HG02973 (cell line): ENCODE measurements at regions not wholly inside any gene's neighbourhood (a gene's known extent, or its start where the extent isn't known, plus 50 kb on each side); places are given as distances from the start of the nearest gene placed in this dataset.
"Not testable (repeated sequence)": the region's sequence is repeated elsewhere in the genome, so short reads cannot be mapped to it uniquely, and the experiment has no call there.

Source experiments
- ATAC-seq: cut with Tn5 transposase; IDR thresholded peaks from one replicate; pipeline ENCODE4 v1.9.1; 2021; ENCODE audit warnings: moderate library complexity; ENCODE audit not compliant: unreplicated experiment

GRCh38 chr2:142718576-142719155 lies 158.8 kb upstream of the KYNU start:
- ATAC-seq: no peak

DNA sequence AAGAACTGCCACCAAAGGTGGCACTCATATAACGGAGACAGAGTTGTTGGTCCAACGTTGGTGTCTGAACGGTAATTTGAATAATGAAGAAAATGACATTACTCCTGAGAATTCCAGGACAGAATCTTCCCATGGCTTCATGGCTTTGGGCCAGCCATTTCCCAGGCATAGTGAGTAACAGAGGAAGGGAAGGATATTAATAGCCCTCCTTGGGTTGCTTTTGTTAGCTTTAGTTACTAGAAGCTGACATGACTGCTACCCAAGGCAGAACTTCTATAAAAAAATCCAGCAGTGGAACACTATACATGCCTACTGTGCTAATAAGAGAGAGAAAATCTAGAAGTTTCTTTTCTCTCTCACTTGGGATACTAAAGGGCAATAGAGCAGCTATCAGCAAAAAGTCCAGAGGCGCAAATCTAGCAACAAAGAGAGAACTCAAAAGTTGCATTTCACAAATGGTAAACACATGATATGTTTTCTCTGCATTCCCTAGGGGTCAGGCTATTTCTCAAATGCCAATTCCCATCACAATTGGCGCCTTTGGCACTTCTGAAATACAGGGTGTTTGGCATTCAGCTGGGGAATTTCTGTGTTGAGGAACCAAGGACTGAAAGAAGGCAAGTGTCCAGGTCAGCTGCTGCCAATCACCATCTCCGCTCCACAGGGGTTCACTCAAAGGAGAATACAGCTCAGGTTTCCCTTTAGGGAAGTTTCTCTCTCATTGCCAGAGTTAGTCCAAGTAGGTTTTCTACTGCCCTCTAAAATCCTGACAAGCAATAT lies 160.8 kb upstream of the KYNU start:
- no peak for ATAC-seq

DNA sequence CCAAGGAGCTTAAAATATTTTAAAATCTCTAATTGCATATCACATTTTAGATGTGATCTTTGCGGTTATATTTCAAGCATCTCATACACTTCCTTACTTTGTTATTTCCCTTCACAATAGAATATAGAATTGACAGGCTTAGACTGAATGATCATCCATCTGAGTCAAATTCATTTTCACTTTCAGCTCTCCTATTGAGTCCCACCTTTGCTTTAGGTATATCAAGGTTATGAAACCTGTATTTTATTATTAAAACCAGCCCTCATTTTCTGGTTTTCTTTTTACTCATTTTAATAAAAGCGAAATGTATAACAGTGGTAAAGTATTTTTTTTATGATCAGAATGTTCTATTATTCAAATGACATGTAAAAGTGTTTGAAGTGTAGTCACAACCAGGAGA lies 162.9 kb upstream of the KYNU start:
- peak; percentile 80 for ATAC-seq

GRCh38 chr2:142710336-142710735 lies 167.1 kb upstream of the KYNU start:
- ATAC-seq: no peak

DNA sequence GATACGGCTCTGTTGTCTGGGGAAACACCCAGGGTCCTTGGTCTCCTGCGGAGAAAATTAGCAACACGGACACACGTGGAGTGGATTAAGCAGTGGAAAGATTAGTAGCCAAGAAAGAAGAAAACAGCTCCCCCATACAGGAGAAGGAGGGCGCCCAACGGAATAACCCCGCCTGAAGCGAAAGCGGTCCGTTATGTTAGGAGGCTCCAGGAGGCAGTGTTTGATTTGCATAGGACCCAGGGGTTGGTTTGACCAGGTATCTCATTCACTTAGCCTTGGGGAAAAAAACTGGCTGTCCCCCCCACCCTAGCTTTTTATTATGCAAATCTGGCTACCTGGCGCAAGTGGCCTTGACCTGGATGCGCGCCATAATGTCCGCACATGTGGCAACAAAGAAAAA lies 170.1 kb upstream of the KYNU start:
- ATAC-seq: no peak

GRCh38 chr2:142702397-142702796 lies 175.1 kb upstream of the KYNU start:
- not testable (repeated sequence) for ATAC-seq

DNA sequence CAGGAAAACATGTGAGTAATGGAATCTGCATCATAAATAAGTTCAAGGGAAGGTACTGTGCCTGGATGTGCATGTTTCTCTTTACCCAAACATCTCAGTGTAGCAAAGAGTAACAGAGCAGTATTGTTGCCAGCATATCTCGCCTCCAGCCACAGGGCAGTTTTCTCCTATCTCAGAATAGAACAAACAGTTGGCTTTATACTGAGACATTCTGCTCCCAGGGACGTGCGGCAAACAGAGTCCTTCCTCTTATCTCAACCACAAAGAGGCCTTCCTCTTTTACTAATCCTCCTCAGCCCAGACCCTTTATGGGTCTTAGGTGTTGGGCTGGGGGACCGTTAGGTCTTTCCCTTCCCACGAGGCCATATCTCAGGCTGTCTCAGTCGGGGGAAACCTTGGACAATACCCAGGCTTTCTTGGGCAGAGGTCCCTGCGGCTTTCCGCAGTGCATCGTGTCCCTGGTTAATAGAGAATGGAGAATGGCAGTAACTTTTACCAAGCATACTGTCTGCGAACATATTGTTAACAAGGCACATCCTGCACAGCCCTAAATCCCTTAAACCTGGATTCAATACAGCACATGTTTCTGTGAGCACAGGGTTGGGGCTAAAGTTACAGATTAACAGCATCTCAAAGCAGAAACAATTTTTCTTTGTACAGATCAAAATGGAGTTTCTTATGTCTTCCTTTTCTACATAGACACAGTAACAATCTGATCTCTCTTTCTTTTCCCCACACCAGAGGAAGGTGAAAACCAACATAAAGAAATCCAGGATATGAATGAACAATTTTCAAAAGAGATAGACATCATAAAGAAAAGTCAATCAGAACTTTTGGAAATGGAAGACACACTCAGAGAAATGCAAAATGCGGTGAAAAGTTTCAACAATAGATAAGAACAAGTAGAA lies 181.9 kb upstream of the KYNU start:
- not testable (repeated sequence) for ATAC-seq

DNA sequence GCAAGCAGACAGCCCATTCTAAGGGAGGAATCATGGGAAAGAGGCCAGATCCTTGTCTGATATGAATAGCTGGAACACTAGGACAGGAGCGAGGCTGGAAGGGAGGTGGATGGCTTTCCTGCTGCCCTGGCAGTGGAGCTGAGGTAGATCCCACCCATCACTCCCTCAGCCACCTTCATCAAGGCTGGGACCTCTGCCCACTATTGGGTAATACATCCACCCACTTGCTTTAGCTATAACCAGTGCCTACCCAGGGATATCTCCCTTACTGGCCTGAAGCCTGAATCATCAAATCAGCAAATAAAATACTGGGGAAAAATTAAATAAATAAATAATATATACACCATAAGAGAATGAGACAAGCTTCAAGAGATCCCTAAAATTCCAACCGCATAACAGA lies 183.2 kb upstream of the KYNU start:
- ATAC-seq: no peak

GRCh38 chr2:142693171-142693950 lies 184.1 kb upstream of the KYNU start:
- no peak for ATAC-seq

DNA sequence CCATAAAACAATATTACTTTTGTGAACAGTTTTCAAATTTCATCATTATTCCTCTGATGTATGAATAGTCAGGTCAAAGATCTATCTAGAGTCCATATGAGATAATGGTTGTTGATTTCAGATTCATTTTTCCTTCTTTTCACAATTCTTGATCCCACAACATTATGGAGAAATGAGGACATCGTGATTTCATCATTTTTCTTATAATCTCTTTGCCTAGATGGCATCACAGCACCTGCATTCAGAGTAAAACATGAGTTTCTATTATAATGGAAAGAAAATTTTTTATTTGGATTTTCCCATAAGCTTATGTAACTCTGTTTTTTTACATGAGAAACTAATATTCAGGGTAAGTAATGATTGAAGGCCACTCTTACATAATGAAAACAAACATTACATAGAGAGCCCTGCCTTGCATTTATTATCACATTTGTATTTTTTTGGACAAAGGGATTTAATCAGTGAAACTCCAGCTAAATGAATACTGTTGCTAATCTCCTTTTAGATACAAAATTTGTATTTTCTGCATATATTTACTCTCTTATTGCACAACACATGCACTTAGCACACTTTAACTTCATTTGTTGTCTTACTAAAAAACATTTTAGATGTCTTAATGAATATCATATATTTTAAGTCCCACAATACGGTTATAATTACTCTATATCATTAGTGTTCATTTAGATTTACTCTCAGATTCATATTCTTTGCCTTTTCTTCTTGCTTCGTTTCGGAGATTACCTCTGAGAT lies 188.4 kb upstream of the KYNU start:
- no peak for ATAC-seq

GRCh38 chr2:142687509-142687908 lies 190.0 kb upstream of the KYNU start:
- ATAC-seq: no peak

DNA sequence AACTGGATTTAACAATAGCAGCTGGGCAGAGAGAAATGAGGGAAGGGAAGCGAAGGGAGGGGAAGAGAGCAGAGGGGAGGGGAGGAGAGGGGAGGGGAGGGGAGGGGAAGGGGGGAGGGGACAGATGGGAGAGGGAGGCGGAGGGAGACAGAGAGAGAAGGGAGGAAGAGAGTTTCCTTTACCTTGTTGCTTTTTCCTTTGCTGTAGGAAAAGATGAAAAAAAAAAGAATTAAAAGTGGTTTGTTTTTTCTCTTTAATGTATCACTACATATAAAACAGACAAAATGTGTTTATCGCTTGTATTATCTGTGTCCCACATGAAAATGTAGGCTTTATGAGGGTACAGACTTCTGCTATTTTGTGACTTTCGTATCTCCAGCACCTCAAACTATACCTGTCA lies 190.4 kb upstream of the KYNU start:
- ATAC-seq: no peak

DNA sequence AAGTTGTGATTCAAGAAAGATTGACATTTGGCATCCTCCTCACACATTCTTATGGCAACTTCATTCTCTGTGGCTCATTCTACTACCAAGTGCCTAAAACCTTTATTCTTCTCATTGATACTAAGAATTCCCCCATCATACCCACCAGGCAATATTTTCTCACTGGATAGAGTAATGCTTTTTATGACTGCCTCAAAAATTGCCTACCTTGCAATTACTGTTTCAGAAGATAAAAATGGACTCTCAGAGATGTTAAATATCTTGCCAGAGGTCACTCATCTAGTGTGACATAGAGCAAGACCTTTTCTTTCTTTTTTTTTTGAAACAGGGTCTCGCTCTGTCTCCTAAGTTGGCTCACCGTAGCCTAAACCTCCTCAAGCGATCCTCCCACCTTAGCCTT lies 192.8 kb upstream of the KYNU start:
- ATAC-seq: no peak

- ATAC-seq: no peak
Observed at GRCh38 chr2:142682528-142682927, 194.9 kb upstream of the KYNU start.

DNA sequence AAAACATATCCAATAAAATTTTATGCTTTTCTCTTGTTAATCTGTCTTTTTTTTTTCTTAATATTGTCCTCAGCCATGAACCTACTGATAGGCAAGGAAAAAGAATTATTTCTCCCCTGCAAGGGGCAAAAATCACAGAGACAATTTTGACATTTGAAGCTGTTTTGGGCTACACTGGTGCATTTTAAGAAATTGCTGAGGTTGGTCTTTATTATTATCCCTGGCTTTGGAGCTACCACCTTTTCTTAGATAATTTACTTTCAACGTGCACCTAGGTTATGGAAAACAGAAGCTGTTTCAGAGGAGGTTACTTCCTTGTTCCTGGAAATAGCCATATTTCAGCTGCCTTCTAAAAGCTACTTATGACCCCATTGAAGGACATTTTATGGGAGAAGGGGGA lies 195.5 kb upstream of the KYNU start:
- no peak for ATAC-seq

GRCh38 chr2:142678164-142678563 lies 199.3 kb upstream of the KYNU start:
- no peak for ATAC-seq

DNA sequence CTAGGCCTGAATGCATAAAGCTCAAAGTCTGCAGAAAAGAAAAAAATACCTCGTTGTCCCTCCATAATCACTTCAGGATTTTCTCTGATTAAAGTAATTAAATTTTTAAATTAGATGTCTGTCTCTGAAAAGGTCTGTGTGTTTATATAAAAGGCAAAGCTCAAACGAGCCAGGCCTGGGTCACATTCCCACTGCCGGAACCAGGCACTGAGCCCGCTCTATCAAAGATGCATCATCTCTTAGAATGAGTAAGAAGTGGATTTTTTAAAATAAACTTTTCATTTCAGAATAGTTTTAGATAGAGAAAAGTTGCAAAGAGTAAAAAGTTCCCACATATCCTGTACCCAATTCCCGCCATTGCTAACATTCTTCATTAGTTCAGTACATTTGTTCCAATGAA lies 202.1 kb upstream of the KYNU start:
- ATAC-seq: no peak

GRCh38 chr2:142673836-142674235 lies 203.6 kb upstream of the KYNU start:
- ATAC-seq: no peak

- ATAC-seq: no peak
Observed at GRCh38 chr2:142672698-142673097, 204.8 kb upstream of the KYNU start.

DNA sequence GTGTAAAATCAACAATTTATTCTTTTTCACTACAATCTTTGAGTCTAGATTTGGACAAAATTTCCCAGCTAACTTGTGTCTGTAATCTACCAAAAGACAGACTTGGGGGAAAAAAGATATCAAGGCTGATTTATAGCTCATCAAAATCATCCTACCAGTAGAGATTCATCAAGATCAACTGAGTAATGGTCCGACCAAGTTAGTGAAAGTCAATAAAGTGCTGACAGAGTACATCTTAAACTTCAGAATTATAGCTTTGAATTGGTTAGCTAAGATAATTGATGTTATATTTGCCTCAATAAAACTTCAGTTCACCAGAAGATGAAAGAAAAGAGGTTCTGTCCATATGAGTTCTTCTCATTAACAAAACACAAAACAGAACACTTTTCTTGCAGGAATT lies 207.1 kb upstream of the KYNU start:
- no peak for ATAC-seq
